T-helper 1 cell treated with Interleukin-12 subunit alpha and Interleukin-12 subunit beta and Interleukin-4 antibody, amounts not matched to agents 30 ng/mL and 1 ng/mL, for 36 hours (primary cell): ENCODE measurements at regions not wholly inside any gene's neighbourhood (a gene's known extent, or its start where the extent isn't known, plus 50 kb on each side); places are given as distances from the start of the nearest gene placed in this dataset.
"Not testable (repeated sequence)": the region's sequence is repeated elsewhere in the genome, so short reads cannot be mapped to it uniquely, and the experiment has no call there.

ENCODE experiments used
- intact Hi-C: fragments of 100-400 bp; cut with micrococcal nuclease; formaldehyde crosslinking; loops from one replicate; pipeline ENCODE4 v1.15.1; 2024

GRCh38 chr1:30572192-30572591, 151.2 kb downstream of the MATN1 start:
- intact Hi-C loops = no loop called here

DNA sequence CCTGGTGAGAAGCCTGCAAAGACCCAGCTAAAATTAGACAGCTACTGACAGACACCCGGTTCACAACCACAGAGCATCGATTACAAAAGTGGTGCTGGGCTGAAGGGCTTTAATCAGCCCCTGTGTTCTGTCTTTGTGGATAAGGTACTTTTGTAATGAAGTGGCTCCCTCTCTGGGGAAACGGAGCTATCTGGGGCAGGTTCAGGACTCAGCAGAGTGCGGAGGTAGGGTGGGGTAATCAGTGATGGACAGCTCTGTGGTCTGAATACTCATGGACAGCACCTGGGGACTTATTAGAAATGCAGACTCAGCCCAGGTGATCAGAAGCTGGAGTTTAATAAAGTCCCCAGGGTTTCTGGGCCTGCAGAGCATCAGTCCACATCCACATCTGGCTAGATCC, 152.0 kb downstream of the MATN1 start:
- intact Hi-C loops = no loop called here

DNA sequence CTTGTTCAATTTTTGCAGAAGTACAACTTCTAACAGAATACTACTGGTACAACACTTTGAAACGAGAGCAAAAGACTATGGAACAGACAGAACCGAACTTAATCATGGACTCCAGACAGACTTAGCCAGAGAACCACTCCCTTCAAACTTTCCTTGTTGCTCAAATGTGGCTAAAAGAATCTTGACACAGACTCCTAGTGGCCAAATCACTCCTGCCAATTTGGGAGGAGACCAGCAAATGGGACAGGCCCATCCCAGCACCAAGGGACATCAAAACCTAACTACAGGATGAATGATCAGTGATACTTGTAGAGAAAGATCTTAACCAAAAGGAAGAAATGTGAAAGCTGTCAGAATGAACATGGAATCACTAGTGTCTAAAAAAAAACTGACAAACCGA, 154.0 kb downstream of the MATN1 start:
- intact Hi-C loops = no loop called here

DNA sequence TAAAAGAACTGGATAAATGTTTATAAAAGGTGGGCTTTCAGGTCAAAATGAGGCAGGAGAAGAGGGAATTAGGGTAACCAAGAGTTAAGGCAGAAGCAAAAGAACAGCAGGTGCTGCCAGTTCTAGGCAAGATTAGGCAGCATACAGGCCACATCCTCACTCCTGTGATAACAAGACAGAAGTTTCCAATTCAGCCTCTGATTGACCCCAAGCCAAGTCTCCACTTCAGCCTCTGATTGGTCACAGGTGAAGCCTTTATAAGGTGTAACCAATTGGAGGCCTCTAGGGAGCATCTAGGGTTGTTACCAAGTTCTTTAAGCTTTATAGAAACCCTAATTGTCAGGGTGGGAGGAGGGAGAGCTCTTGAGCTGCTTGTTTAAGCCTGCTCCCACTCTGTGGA, 160.8 kb downstream of the MATN1 start:
- intact Hi-C loops = no loop called here

- intact Hi-C loops = no loop called here
Measured at GRCh38 chr1:30551603-30552002, 171.8 kb downstream of the MATN1 start.

DNA sequence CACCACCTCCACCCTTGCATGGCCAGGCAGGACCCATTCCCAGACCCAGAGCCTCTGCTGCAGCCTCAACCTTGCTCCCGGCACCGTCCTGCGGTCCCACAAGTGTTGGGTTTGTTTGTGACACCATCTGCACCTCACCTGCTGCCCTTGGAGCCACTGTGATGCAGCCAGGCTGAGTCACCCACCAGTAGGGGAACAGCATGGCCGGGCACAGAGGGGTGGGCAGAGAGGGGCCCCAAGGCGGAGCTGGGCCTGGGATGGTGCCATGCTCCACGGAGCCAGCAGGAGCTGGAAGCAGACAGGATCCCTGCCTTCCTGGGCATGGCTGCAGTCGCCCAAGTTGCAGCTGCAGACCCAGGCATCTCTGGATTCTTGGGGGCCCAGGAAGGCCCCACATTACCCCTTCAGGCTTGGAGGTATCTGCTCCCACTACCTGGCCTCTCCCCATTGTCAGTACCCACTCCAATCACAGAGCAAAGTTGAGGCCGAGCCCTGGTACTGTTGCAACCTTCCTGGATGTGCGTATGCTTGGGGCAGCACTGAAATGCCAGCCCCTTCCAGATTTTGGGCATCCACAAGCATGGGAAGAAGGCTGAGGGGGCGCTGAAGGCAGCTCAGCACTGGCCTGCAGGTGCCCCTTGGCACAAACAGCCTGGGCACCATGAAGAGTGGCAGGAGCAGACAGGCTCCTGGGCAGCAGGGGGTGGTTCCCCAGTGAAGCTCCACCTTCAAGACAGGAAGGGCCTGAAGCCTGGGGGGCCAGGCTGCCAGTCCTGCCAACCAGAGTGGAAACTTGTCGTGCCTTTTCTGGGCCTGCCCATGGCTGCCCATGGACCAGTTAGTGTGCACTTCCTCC, 172.8 kb downstream of the MATN1 start:
- intact Hi-C loops = no loop called here

- intact Hi-C loops = not testable (repeated sequence)
Measured at GRCh38 chr1:30549872-30550271, 173.5 kb downstream of the MATN1 start.

GRCh38 chr1:30548294-30548693, 175.1 kb downstream of the MATN1 start:
- intact Hi-C loops = no loop called here

- intact Hi-C loops = not testable (repeated sequence)
Measured at GRCh38 chr1:30547326-30547725, 176.1 kb downstream of the MATN1 start.

- intact Hi-C loops = no loop called here
Measured at GRCh38 chr1:30545365-30545764, 178.0 kb downstream of the MATN1 start.

DNA sequence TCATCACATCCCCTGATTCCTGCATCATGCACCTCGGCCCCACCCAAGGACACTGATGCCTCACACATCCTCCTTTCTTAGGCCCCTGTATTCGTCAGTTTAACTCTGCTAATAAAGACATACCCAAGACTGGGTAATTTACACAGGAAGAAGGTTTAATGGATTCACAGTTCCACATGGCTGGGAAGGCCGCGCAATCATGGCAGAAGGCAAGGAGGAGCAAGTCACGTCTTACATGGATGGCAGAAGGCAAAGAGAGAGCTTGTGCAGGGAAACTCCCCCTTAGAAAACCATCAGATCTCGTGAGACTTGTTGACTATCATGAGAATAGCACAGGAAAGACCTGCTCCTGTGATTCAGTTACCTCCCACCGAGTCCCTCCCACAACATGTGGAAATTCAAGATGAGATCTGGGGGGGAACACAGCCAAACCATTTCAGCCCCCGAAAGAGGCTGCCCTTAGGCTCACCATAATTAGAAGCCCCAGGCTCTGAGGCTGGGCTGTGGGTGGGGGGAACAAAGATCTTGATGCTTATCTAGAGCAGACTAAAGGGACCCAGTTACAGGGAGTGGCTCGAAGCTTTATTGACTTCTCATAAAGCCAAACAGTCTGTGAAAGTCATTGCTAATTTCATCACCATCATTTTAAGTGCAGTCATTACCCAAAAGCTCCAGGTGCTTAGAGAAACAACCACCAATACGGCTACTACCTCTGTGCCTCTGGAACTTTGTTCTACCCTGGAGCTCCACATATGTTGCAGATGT, 181.5 kb downstream of the MATN1 start:
- intact Hi-C loops = no loop called here

DNA sequence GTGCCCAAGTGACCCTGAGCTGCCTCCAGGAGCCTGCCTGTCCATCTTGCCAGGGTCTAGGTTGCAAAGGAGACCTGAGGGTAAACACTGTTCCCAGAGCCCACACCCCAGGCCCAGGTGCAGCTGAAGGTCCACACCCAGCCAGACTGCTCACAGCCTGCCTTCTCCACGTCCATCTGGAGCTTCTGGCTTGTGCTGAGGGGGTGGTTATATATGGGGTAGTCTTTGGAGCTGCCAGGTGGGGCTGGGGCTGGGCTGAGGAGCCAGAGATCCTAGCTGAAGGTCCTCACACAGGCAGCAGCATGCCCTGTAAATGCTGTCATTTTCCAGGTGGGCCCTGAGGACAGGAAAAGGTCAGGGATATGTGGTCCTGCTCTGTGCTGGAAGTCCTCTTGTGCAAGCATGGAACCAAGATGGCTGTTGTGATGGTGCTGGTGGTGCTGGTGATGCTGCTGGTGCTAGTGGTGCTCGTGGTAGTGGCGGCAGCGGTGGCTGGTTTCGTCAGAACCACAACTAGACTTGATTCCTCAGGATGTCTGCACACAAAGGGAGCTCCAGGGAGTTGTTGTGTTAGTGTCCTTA, 182.7 kb downstream of the MATN1 start:
- intact Hi-C loops = no loop called here

GRCh38 chr1:30539884-30540283, 183.5 kb downstream of the MATN1 start:
- intact Hi-C loops = no loop called here

DNA sequence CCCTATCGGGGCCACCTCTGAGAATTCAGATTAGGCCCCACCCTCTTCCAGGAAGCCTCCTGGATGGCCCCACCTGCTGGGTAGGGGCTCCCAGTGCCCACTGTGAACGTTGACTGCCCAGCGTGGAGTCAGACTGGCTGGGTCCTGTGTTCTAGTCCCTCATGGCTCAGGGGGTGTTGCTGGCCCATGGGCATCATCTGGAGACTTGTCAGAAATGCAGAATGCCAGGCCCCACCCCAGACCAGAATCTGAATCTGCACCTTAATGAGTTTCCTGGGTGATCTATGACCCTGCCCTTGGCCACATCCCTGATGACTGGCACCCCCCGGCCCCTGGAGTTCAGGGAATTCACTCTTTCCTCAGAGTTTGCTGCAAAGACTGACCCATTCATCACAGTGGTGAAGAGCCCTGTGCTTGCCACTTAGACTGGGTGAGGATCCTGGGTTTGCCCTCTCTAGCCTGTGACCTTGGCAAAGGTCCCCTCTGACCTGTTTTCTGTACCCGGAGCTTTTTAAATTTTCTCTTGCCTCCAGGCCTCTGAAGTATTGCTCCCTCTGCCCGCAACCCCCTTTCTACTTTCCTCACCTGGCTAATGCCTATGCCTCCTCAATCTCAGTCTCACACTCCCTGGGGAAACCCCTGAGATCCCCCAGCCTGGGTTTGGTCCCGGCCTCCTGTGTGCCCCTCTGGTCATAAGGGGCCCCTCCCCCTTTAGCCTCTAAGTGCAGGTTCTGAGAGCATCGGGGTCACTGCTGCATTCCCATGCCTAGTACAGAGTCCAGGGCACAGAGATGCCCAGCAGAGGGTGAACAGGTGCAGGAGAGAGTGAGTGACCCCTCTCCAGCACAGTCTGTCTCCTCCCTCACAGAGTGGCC, 184.2 kb downstream of the MATN1 start:
- intact Hi-C loops = no loop called here

DNA sequence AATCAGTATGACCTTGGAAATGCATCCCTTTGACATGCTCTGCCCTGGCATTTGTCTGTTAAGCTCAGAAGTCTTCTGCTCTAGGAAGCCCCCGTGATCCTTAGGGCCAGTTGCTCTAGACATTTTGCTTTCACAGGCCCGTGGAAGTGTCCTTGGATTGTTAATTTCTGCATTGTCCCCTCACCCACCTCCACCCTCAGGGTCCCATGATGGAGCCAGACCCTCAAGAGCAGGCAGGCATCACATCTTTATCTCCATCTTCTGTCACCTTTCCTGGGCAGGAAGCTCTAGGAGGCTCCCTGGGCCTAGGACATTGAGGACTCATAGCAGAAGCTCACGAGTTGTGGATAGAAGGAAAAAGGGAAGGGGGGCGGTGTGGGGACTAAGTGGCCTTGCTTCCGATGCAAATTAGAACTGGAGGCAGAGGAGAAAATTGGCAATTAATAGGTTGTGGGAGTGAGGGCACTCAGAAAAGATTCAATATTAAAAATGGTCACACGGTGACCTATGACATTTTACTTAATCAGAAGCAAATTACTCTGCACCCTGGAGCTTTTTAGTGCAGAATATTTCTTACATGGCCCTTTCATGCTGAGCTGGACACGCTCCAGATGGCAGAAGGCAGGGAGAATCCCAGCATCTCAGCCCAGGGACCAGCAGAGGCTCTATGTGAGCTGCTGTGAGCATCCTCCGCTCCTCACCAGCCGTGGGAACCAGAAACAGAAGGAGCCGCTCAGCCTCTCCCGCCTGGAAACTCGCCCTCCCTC, 185.0 kb downstream of the MATN1 start:
- intact Hi-C loops = no loop called here

DNA sequence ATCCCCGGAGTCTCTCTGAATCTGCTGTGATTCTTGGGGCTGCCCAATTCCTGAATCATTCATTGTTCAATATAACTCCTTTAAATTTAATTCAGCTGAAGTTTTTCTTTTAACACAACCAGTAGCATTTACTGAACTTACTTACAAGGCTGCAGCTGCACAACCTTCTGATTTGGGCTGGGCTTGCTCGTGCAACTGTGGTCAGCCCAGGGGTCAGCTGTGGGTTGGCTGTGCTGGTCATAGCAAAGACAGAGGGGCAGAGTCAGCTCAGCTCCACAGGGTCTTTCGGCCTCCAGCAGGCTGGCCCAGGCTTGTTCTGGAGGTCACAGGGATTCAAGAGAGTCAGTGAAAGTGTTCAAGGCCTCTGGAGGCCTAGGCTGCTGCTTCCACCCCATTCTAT, 186.1 kb downstream of the MATN1 start:
- intact Hi-C loops = no loop called here

GRCh38 chr1:30536530-30536929, 186.9 kb downstream of the MATN1 start:
- intact Hi-C loops = no loop called here

DNA sequence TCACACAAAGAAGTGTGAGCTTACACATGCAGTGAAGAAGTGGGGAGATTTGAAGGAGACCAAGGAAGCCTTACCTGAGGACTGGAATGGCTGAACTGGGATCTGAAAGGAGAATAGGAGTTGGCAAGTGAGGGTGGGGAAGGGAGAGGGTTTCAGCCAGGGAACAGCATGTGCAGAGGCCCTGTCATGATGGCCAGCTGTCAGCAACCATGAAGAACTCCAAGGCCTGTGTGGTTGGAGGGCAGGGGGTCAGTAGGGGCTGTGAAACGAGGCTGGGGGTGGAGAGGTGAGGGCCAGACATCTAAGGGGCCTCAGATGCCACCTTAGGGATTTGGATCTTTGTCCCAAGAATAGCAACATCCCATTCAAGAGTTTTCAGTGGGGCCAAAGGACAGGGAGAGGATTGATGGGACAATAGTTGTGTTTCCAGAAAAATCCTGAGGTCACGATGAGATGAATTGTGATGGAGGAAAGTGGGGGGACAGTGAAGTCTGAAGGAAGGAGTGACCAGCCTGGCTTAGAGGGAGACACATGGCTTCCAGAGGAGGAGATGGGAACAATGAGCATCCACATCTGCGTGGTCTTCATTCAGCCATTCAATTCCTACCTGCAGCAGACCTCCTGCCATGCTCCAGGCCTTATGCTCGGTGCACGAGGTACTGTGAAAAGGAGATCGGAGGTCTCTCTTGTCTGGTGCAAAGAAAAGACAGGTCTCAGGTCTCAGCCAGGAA, 187.6 kb downstream of the MATN1 start:
- intact Hi-C loops = no loop called here

DNA sequence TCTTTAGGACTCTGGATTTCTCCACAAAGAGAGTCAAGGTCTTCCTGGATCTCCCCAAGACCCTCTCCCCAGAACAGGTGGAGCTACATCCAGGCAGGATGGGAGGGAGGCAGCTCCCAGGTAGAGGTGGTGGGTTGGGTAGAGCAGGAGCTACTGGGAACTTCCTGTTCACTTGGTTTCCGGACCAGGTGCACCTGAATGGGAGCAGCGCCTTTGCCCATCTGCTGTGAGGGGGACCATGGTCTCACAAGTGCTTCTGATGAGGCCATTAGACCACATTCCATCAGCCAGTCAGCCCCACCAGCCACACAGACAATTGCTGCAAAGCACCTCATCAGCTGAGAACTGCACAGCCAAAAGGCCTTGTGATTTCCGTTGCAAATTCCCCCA, 188.8 kb downstream of the MATN1 start:
- intact Hi-C loops = no loop called here
